GM12873 (cell line): ENCODE measurements at regions not wholly inside any gene's neighbourhood (a gene's known extent, or its start where the extent isn't known, plus 50 kb on each side); places are given as distances from the start of the nearest gene placed in this dataset.

Experiments
- CTCF ChIP-seq: IDR thresholded peaks from 2 replicates; pipeline ENCODE4 v1.5.1; 2012; ENCODE audit warnings: low read depth, mild to moderate bottlenecking, moderate library complexity, low read length, control low read depth; ENCODE audit not compliant: insufficient read depth; ENCODE audit errors: missing control alignments

GRCh38 chr1:103267266-103267665, 158.9 kb upstream of the COL11A1 start:
- TF ChIP-seq CTCF, result no peak

GRCh38 chr1:103266036-103266435, 157.7 kb upstream of the COL11A1 start:
- TF ChIP-seq CTCF, result no peak

- no peak for TF ChIP-seq CTCF
These were observed 157.2 kb upstream of the COL11A1 start for GRCh38 chr1:103265551-103265950.

GRCh38 chr1:103259982-103260381, 151.7 kb upstream of the COL11A1 start:
- no peak for TF ChIP-seq CTCF

- TF ChIP-seq CTCF, result no peak
These were observed 148.2 kb upstream of the COL11A1 start for GRCh38 chr1:103256490-103256889.

GRCh38 chr1:103254691-103255090, 146.4 kb upstream of the COL11A1 start:
- TF ChIP-seq CTCF, result no peak

- no peak for TF ChIP-seq CTCF
These were observed 142.1 kb upstream of the COL11A1 start for GRCh38 chr1:103250441-103250861.

- TF ChIP-seq CTCF, result no peak
These were observed 140.2 kb upstream of the COL11A1 start for GRCh38 chr1:103248417-103249102.
